CD4-positive, alpha-beta T cell treated with Interferon alpha-2 for 1 hour (primary cell): ENCODE measurements at regions not wholly inside any gene's neighbourhood (a gene's known extent, or its start where the extent isn't known, plus 50 kb on each side); places are given as distances from the start of the nearest gene placed in this dataset.
"Not testable (repeated sequence)": the region's sequence is repeated elsewhere in the genome, so short reads cannot be mapped to it uniquely, and the experiment has no call there.

Source experiments
- DNase-seq, 2 donors: peaks; one replicate each; pipeline ENCODE4 v3.0.0-alpha.2; 2020 to 2022

- peak; percentile 85 to 88 for DNase-seq
Measured at GRCh38 chr5:42949348-42950115, 90.6 kb downstream of the ANXA2R start.

DNA sequence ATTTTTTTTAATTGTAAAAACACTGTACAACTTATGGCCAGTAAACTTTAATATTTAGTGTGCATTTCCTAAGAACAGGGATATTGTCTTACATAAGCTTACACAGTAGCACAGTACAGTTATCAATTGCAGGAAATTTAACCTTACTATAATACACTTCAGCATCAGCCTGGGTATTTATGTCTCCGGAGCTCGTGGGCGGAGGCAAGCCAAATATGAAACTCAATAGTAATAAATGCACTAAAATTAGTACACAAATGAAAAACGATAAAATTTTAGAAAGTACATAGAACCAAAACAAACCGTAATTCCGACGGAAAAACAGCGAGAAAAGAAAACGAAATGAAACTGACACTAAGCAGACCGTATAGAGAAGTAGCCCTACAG is 91.2 kb downstream of the ANXA2R start:
- no peak for DNase-seq

DNA sequence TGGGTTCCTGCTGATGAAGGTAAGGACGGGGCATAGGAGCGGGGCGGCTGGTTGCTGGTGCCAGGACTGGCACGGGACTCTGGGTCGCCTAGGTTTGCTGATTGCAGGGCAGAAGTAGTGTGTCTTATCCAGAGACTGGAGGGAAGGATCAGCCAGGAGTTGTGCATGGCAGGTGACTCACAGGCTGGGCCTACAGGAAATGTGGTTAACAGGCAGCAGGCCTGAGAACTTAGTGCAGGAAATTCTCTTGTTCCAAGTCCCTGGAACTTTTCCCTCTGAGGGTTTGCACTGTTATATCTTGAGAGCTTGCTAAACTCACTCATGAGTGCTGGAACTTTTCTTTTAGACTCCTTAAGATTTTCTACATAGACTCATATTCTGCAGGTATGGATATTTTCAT is 95.1 kb downstream of the ANXA2R start:
- DNase-seq, result no peak

DNA sequence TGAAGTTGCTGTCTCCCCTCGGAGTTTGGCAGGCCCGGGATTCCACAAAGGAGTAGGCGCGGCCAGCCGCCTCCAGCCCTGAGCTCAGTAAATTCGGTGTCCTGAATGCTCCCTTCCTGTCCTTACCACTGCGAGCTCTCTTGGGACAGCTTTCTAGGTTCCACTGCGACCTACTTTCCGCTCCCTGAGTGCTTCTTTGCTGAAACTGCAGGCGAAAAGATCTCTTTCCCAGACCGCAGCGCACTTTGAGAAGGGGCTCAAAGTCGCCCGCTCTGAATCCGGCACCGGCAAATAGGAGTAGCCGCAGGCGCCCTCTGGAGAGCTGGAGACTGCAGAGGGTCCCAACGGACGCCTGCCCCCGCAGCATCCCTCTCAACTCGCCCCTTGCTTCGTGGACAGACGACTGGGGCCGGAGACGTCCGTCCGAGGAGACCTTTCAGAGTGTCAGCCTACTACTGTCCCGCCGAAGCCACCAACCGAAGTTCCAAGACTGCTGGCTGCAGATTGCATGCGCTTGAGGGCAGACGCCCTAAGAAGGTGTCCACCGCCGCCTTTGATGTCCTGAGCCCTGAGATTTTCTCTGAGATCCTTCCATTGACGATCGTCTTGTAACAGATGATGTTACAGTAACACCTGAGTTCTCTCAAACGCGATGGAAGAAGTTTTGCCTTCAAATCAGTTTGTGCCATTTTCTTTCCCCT is 96.0 kb downstream of the ANXA2R start:
- DNase-seq, result no peak

GRCh38 chr5:42940853-42941252 is 99.3 kb downstream of the ANXA2R start:
- no peak for DNase-seq

DNA sequence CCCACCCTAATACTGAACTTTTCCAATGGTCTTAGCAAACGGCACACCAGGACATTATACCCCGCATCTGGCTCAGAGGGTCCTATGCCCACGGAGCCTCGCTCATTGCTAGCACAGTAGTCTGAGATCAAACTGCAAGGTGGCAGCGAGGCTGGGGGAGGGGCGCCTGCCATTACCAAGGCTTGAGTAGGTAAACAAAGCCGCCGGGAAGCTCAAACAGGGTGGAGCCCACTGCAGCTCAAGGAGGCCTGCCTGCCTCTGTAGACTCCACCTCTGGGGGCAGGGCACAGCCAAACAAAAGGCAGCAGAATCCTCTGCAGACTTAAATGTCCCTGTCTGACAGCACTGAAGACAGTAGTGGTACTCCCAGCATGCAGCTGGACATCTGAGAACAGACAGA is 108.1 kb downstream of the ANXA2R start:
- DNase-seq, result not testable (repeated sequence)

DNA sequence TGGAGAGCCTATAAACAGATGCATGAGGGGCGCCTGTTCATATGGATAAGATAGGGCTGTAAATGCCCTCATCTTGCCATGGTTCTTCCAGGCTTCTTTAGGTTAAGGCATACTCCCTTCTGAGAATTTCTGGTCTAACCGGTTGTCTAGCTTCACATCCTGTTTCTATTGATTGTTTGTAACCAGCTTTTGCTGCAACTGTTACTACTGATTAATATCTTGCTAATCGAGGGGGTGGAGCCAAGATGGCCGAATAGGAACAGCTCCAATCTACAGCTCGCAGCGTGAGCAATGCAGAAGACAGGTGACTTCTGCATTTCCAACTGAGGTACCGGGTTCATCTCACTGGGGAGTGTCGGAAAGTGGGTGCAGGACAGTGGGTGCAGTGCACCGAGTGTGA is 108.7 kb downstream of the ANXA2R start:
- not testable (repeated sequence) for DNase-seq

GRCh38 chr5:42930934-42931333 is 109.2 kb downstream of the ANXA2R start:
- DNase-seq, result no peak

DNA sequence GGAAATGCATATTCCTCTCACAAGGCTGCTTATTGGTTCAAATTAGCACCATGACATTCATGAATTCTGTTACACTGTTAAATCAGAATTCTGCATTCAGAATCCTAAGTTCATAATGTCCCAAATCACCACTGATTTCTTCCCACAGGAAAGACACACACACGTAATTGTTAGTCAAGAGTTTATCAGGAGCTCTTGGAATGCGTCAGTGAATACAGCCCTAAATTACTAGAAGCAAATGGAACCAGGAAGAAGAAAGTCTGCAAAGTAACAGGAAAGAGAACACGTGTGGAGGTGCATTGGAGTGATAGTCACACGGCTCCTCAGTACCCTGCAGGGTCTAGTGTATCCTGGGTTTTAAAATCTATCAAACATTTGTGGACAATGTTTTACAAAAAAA is 110.2 kb downstream of the ANXA2R start:
- no peak for DNase-seq

DNA sequence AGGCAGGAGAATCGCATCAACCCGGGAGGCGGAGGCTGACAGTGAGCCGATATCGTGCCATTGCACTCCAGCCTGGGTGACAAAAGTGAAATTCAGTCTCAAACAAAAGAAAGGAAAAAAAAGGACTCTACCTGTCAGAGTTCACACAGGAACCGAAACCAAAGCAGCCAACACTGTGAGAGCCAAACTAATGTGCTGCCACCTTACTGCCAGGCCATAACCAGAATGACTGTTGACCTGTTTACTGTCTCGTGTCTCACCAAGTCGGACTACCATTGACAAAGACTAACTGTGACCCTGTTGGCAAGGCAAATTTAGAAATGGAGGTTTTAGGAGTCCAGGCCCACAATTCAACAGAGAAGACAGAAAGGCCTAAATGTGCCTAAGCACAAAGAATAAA is 112.4 kb downstream of the ANXA2R start:
- no peak for DNase-seq

- no peak for DNase-seq
Measured at GRCh38 chr5:42924686-42925085, 113.0 kb upstream of the SELENOP start.

DNA sequence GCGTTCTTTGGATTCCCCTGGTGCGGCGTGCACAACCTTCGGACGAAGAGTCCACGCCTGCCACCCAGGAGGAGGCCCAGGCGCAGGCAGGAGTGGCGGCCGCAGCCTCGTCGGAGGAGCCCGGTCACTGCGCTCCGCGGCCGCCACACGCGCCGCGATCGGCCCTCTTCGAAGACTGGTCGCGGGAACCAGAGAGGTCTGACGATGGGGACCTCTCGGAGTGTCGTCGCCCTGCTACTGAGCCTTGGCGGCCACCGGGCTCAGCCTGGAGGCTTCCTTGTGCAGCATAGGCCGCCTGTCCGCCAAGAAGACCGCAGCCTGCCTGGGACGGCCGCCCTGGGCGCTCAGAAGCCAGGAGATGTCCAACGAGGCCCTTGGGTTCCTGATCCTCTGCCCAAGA is 112.5 kb upstream of the SELENOP start:
- DNase-seq, result no peak

- no peak for DNase-seq
Measured at GRCh38 chr5:42923710-42924109, 112.0 kb upstream of the SELENOP start.

GRCh38 chr5:42919600-42919999 is 107.9 kb upstream of the SELENOP start:
- DNase-seq, result no peak

DNA sequence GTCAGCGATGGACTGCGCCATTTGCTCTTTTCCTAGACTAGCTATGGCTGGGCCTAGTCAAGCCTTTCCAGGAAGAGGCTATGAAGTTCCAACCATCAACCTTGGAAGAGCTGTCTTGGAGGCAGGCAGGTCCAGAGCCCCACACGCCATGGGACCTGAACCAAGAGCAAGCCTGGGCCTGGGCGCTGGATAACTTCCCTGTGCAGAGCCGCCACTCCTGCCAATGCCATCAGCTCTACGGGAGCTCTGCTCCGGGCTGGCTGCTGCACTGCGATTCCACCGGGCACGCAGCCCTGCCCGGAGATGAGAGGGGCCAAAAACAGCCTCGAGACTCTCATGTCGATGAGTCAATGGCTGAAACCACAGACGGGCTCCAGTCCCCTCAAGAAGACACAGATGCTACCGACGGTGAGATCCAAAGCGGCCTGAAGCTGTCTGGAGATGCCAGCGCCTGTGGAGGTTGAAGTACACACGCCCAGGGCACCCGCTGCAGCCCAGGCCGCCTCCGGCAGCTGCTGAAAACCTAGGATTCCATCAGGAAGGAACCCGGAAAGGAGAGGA is 103.7 kb upstream of the SELENOP start:
- DNase-seq, result no peak

DNA sequence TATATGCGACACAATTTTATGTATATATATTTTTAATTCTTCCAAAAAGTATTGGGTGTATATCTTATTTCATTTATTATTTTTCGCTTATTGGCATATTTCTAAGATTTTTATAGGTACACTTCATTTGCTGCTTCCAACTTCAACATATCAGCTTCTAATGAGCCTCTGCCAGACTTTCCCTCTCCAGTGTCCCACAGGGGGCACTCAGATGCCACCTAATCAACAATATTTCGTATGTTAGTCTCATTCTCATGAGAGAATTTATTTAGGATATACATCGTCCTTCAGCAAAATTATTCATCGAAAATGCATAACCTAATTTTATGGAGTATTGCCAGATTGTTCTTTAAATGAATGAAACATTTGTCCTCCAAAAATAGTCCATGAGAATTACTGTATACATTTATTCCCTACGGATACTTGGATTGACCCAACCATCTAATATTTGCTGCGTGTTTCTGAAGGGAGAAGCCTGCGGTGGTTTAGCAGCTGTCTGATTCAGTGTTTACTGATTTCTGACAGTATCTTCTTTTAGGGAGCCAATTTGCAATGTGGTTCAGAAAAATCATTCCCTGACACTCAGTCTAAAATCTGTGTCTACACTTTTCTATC is 100.6 kb upstream of the SELENOP start:
- DNase-seq, result peak; percentile 64 to 78

DNA sequence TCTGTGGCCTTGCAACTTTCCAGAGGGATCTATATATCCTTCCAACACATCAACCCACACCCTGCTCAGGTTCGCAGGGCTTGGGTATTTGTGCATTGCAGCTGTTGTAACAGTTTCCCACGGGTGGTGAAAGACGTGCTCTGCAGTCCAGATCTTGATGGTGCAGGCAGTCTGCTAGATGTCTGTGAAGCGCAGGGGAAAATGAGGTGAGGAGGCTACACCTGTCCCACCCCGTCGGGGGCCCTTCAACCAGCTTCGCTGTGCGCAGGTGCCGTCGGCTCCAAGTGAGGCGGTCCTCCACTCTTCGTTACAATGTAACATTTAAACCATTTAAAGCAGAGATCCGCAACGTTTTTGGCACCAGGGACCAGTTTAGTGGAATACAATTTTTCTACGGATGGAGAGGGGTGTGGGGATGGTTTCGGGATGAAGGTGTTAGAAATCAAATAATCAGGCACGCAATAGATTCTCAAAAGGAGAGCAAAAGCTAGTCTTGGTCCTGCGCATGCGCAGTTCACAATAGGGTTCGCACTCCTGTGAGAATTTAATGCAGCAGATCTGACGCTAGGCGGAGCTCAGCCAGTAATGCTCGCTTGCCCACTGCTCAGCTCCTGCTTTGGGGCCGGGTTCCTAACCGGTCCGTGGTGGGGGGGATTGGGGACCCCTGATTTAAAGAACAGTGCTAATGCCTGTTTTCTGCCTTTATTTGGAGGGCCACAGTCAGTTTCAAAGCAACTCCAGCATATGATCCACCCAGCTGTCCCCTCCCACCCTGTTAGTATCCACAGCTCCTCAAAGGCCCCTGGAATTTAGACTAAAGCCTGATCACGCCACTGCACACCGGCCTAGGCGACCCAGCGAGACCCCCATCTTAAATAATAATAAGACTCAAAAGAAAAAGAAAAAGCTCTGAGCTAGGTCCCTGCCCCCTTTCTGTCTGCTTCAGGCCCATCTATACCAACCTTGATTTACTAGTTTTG is 97.1 kb upstream of the SELENOP start:
- peak; percentile 92 to 94 for DNase-seq

DNA sequence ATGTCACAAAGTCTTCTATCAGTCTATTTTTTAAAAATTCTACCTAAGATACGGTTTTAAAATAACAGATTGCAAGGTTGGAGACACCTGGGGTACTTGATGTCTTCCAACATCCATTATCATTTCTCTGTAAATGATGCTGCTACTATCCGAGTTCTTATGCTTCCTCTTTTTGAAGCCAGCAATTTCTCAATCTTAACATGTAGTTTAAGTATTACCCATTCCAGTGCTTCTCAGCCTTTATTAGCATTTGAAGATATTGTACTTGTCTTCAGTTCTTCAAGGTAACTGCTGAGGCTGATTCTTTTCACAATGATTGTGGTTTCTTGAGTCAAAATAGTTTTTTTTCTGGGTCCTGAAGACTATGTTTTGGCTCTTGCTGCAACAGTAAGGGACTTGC is 96.4 kb upstream of the SELENOP start:
- DNase-seq, result peak in 1 of 2 donors; percentile 6

GRCh38 chr5:42905827-42906226 is 94.1 kb upstream of the SELENOP start:
- no peak for DNase-seq

- no peak for DNase-seq
Measured at GRCh38 chr5:42900734-42901133, 89.0 kb upstream of the SELENOP start.

GRCh38 chr5:42898760-42899159 is 87.1 kb upstream of the SELENOP start:
- no peak for DNase-seq

DNA sequence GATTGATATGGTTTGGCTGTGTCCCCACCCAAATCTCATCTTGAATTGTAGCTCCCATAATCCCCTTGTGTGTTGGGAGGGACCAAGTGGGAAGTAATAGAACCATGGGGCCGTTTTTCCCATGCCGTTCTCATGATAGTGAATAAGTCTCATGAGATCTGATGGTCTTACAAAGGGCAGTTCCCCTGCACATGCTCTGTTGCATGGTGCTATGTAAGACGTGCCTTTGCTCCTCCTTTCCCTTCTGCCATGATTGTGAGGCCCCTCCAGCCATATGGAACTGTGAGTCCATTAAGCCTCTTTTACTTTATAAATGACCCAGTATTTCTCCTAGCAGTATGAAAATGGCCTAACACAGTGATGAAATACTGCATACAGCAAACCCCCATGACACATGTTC is 84.8 kb upstream of the SELENOP start:
- no peak for DNase-seq

GRCh38 chr5:42894057-42894456 is 82.4 kb upstream of the SELENOP start:
- DNase-seq, result no peak
